Ovary (tissue), 7 donors: ENCODE measurements at regions not wholly inside any gene's neighbourhood (a gene's known extent, or its start where the extent isn't known, plus 50 kb on each side); places are given as distances from the start of the nearest gene placed in this dataset.

Source experiments
- DNase-seq, 5 donors: peaks; one replicate each; pipeline ENCODE4 v3.0.0-alpha.2; 2019 to 2020
- H3K27ac ChIP-seq, 2 donors: fragments of 200-600 bp; one replicate each; pipeline versions ENCODE4 v1.5.1 to v1.8.0; 2019 to 2022
- H3K27me3 ChIP-seq: fragments of 200-600 bp; one replicate; pipeline ENCODE4 v1.8.0; 2022
- H3K36me3 ChIP-seq: fragments of 200-600 bp; sonication (generic); one replicate; pipeline ENCODE4 v1.5.1; 2019
- H3K4me1 ChIP-seq: one replicate; pipeline ENCODE4 v1.8.1; 2013; ENCODE audit warnings: mild to moderate bottlenecking, moderate library complexity; ENCODE audit not compliant: insufficient read depth
- H3K4me3 ChIP-seq: fragments of 200-600 bp; sonication (generic); one replicate; pipeline ENCODE4 v1.5.1; 2017
- H3K9me3 ChIP-seq, 2 donors: fragments of 200-600 bp in 1 of 2; sonication (generic) in 1 of 2; one replicate each; pipeline versions ENCODE4 v1.5.1 to v1.8.1; 2013 to 2019; ENCODE audit warnings: mild to moderate bottlenecking in 1 of 2, moderate library complexity in 1 of 2
- EP300 ChIP-seq: sonication (generic); formaldehyde crosslinking; IDR thresholded peaks from one replicate; pipeline ENCODE4 v1.6.1; 2017; ENCODE audit warnings: antibody characterized with exemption
- POLR2A ChIP-seq: fragments of 450-650 bp; IDR thresholded peaks from one replicate; pipeline ENCODE4 v1.6.1; 2017; ENCODE audit warnings: antibody characterized with exemption, mild to moderate bottlenecking, moderate library complexity
- WGBS, 3 donors: extraction: QIAGEN DNeasy Blood & Tissue Kit in 1 of 3; methylation state at CpG; one replicate each; pipeline versions ENCODE4 v1.1.5 to v1.1.7; 2013 to 2017; 5-methylcytosine and 5-hydroxymethylcytosine counted together
- intact Hi-C, 4 donors: fragments of 100-400 bp; cut with DNase I; formaldehyde crosslinking; loops; one replicate each; pipeline versions ENCODE4 v1.11.0 to v1.15.1; 2022 to 2023
- TF ChIP-seq, protein P1 (sequence below), 3 donors: fragments of 450-650 bp in 2 of 3; fragments of 200-600 bp in 1 of 3; IDR thresholded peaks; one replicate each; pipeline versions ENCODE4 v1.5.1 to v1.8.0; 2016 to 2022; ENCODE audit warnings: antibody characterized with exemption in 3 of 3, mild to moderate bottlenecking in 1 of 3
- donor health status: DM: no; HTN: no; CAD: no; lungs with moderate emphysema.
- donor health status: DM: no; HTN: no; CAD: no.
- donor health status: Bipolar disorder and iron deficiency.
- donor health status: DM: no; HTN: no; CAD: no.
- donor health status: DM: yes; HTN: yes; CAD: no.

GRCh38 chr3:197440717-197441303 lies 115.0 kb downstream of the BDH1 start:
- no peak for DNase-seq
- 87 to 92% (median 90%) methylated on average over 7 of the region's 7 CpGs for WGBS, 3 donors
- Histone ChIP-seq H3K4me3 (no peak overlapping the region), H3K4me1 (no peaks in the 10 kb centered on the region), H3K27ac (no peak overlapping the region), H3K27me3 (no peaks in the 10 kb centered on the region), H3K9me3 (no peaks in the 10 kb centered on the region), H3K36me3 (no peaks in the 10 kb centered on the region)
- TF ChIP-seq POLR2A (no peak), EP300 (no peak)
- TF ChIP-seq, protein P1, sequence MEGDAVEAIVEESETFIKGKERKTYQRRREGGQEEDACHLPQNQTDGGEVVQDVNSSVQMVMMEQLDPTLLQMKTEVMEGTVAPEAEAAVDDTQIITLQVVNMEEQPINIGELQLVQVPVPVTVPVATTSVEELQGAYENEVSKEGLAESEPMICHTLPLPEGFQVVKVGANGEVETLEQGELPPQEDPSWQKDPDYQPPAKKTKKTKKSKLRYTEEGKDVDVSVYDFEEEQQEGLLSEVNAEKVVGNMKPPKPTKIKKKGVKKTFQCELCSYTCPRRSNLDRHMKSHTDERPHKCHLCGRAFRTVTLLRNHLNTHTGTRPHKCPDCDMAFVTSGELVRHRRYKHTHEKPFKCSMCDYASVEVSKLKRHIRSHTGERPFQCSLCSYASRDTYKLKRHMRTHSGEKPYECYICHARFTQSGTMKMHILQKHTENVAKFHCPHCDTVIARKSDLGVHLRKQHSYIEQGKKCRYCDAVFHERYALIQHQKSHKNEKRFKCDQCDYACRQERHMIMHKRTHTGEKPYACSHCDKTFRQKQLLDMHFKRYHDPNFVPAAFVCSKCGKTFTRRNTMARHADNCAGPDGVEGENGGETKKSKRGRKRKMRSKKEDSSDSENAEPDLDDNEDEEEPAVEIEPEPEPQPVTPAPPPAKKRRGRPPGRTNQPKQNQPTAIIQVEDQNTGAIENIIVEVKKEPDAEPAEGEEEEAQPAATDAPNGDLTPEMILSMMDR (IDR thresholded peaks at IDR 0.05): no peak
- intact Hi-C loops: no loop called here

DNA sequence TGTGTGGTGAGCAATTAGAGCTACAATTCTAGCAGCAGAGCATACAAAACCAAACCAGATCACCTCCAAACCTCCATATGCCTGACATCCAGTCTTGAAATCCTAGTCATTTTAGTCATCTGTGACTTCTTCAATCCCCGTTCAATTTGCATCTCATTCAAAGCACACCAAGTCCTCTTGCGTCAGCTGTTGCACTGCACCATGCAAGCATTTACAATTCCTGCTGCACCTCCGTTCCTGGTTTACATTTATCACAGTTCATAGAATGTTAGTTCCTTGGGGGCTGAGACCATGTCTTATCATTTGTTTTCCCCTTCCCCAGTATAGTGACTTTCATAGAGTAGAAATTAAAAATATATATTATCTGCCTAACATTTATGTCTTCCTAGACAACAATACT lies 116.9 kb downstream of the BDH1 start:
- Histone ChIP-seq H3K4me1 (no peaks in the 10 kb centered on the region), H3K27ac (no peak overlapping the region), H3K36me3 (no peaks in the 10 kb centered on the region), H3K9me3 (no peaks in the 10 kb centered on the region), H3K4me3 (no peak overlapping the region), H3K27me3 (no peaks in the 10 kb centered on the region)
- intact Hi-C loops: no loop called here
- TF ChIP-seq, protein P1 (IDR thresholded peaks at IDR 0.05): no peak
- TF ChIP-seq EP300: no peak
- TF ChIP-seq POLR2A: no peak
- 81 to 91% (median 88%) methylated on average over 3 of the region's 3 CpGs for WGBS, 3 donors
- DNase-seq: no peak

GRCh38 chr3:197435426-197435825 lies 120.3 kb downstream of the BDH1 start:
- TF ChIP-seq EP300: no peak
- TF ChIP-seq POLR2A: no peak
- Histone ChIP-seq H3K4me1 (peaks cover 1% of the 10 kb centered on the region), H3K36me3 (no peaks in the 10 kb centered on the region), H3K4me3 (no peak overlapping the region), H3K27me3 (no peaks in the 10 kb centered on the region), H3K9me3 (no peaks in the 10 kb centered on the region), H3K27ac (no peak overlapping the region)
- DNase-seq: no peak
- intact Hi-C loops: no loop called here
- 90 to 96% (median 95%) methylated on average over 3 of the region's 3 CpGs for WGBS, 3 donors

DNA sequence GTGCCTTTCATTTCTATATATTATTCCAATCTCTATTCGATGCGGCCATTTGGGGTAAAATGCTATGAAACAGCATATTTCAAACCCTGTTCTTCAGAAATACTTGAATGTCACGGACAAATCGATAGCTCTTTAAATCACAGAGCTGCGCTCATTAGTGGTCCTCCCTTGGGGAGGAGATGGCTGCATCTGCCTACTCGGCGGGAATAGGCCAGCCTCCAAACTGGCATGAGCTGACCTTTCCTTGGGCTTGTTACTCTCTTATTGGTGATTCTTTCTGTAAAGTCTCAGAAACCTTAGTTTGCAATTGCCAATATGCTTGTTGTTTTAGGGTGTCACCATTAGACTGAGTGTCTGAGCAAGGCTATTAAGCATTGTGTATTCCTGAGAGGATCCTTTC lies 120.9 kb downstream of the BDH1 start:
- no peaks in the 10 kb centered on the region for H3K9me3 ChIP-seq
- no peak for DNase-seq
- 75 to 87% (median 86%) methylated on average over 7 of the region's 7 CpGs for WGBS, 3 donors
- H3K4me3 ChIP-seq: no peak overlapping the region
- intact Hi-C loops: no loop called here
- no peaks in the 10 kb centered on the region for H3K36me3 ChIP-seq
- no peaks in the 10 kb centered on the region for H3K27me3 ChIP-seq
- H3K27ac ChIP-seq: no peak overlapping the region
- TF ChIP-seq, protein P1 (IDR thresholded peaks at IDR 0.05): no peak
- no peak for TF ChIP-seq POLR2A
- TF ChIP-seq EP300: no peak
- peaks cover 1% of the 10 kb centered on the region for H3K4me1 ChIP-seq

DNA sequence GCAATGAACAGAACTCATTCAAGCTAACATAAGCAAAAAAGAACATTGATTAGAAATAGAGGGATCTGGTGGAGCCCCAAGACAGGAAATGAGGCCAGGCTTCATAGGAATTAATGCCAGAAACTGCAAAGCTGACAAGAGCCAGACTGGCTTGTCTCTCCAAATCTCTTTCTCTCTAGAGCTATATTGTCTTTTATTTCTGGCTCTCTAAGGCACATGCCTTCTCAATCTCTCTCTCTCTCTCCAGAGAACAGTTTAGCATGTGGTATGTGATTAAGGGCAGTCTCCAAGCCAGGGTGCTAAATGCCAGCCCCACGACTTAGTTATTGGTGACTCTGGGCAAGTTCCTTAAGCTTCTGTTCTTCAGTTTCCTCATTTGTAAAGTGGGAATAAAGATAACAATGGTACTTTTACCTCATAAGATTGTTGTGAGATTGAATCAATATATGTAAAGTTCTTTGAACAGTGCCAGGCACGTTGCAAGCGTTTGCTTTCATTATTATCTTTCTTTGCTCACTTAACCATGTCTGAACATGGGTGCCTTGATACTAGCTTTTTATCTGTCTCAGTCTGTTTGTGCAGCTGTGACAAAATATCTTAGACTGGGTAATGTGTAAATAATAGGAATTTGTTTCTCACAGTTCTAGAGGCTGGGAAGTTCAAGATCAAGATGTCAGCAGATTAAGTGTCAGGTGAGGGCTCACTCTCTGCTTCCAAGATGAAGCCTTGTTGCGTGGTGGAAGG lies 123.2 kb downstream of the BDH1 start:
- Histone ChIP-seq H3K27ac (no peak overlapping the region), H3K4me3 (no peak overlapping the region), H3K36me3 (no peaks in the 10 kb centered on the region), H3K4me1 (peaks cover 1% of the 10 kb centered on the region), H3K9me3 (no peaks in the 10 kb centered on the region), H3K27me3 (no peaks in the 10 kb centered on the region)
- TF ChIP-seq EP300 (no peak), POLR2A (no peak)
- TF ChIP-seq, protein P1 (IDR thresholded peaks at IDR 0.05): no peak
- DNase-seq: no peak
- intact Hi-C loops: no loop called here
- WGBS, 3 donors: 41 to 55% (median 46%) methylated on average over 4 of the region's 4 CpGs
